WERI-Rb-1 (cell line): ENCODE measurements at regions not wholly inside any gene's neighbourhood (a gene's known extent, or its start where the extent isn't known, plus 50 kb on each side); places are given as distances from the start of the nearest gene placed in this dataset.

Experiments used
- DNase-seq: peaks from one replicate; pipeline ENCODE4 v3.0.0-alpha.2; 2020
- H3K27ac ChIP-seq: fragments of 250-450 bp; sonication (Bioruptor Pico); 2 replicates; pipeline ENCODE4 v1.5.1; 2020; ENCODE audit warnings: mild to moderate bottlenecking, moderate library complexity
- H3K27me3 ChIP-seq: fragments of 250-450 bp; sonication (Bioruptor Pico); 2 replicates; pipeline ENCODE4 v1.5.1; 2021; ENCODE audit warnings: mild to moderate bottlenecking, low read depth, moderate library complexity; ENCODE audit not compliant: insufficient read depth, severe bottlenecking
- H3K36me3 ChIP-seq: fragments of 250-450 bp; sonication (Bioruptor Pico); 2 replicates; pipeline ENCODE4 v1.5.1; 2020; ENCODE audit warnings: mild to moderate bottlenecking, moderate library complexity
- H3K4me3 ChIP-seq: 2 replicates; pipeline ENCODE4 v1.5.1; 2011; ENCODE audit warnings: low read depth, mild to moderate bottlenecking, control low read depth, low read length
- H3K9me3 ChIP-seq: fragments of 250-450 bp; sonication (Bioruptor Pico); 2 replicates; pipeline ENCODE4 v1.5.1; 2021; ENCODE audit warnings: mild to moderate bottlenecking, moderate library complexity; ENCODE audit not compliant: severe bottlenecking
- CTCF ChIP-seq: IDR thresholded peaks from 2 replicates; pipeline ENCODE4 v1.5.1; 2011; ENCODE audit warnings: low read depth, mild to moderate bottlenecking, control low read depth, inconsistent platforms, low read length

DNA sequence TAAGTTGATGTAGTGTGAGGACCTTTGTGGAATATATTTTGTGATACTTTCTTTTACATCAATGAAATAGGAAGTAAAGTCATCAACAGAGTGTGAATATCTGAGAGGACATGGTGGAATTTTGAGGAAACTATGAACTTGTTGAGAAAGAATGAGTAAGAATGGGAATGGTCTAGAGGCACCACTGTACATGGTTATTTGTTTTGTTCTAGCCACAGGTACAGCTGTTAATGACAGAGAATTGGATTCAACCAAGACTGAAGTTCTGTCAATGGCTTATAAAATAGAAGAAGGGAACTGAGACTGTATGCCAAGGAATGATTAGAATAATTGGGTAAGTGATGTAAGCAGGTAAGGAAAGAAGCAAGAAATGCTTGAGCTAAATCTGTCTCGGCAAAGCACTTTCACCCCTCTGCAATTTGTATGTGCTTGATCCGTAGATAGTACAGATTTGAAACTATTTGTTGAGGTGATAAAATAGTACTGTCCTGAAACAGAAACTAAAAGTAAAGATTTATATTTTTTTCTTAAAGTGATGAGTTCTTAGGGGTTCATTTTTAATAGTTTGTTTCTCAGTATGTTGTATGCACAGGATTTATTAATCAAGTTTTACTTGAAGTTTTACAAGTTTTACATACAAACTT is 468.8 kb upstream of the SMC2 start:
- no peak for TF ChIP-seq CTCF
- Histone ChIP-seq H3K27me3 (no peaks in the 10 kb centered on the region), H3K4me3 (no peak overlapping the region), H3K9me3 (no peaks in the 10 kb centered on the region), H3K36me3 (no peaks in the 10 kb centered on the region), H3K27ac (no peak overlapping the region)
- DNase-seq, result no peak

GRCh38 chr9:103627731-103628130 is 466.4 kb upstream of the SMC2 start:
- H3K9me3 ChIP-seq, result no peaks in the 10 kb centered on the region
- no peaks in the 10 kb centered on the region for H3K36me3 ChIP-seq
- DNase-seq, result no peak
- H3K27me3 ChIP-seq, result no peaks in the 10 kb centered on the region
- TF ChIP-seq CTCF, result no peak
- H3K4me3 ChIP-seq, result no peak overlapping the region
- no peak overlapping the region for H3K27ac ChIP-seq

DNA sequence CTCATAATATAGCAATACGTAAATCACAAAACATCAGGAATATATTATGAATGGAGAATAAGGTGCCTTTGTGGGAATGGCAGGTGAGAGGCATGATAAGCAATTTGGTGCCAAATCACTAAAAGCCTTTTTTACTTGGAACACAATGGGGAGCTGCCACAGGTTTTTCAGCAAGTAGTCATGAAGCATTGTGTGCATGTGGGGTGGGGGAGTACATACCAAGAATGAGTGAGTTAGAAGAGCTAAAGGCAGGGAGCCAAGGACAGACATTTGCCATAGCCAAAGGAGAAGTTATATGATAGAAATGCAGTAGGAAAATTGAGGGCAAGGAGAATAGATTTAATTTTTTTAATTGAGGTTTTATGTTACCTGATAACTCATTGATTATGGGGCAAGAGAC is 445.0 kb upstream of the SMC2 start:
- Histone ChIP-seq H3K4me3 (no peak overlapping the region), H3K9me3 (no peaks in the 10 kb centered on the region), H3K27me3 (no peaks in the 10 kb centered on the region), H3K36me3 (no peaks in the 10 kb centered on the region), H3K27ac (no peak overlapping the region)
- TF ChIP-seq CTCF, result no peak
- no peak for DNase-seq

- Histone ChIP-seq H3K27ac (no peak overlapping the region), H3K36me3 (no peaks in the 10 kb centered on the region), H3K9me3 (peaks cover 14% of the 10 kb centered on the region), H3K4me3 (no peak overlapping the region), H3K27me3 (no peaks in the 10 kb centered on the region)
- DNase-seq, result no peak
- TF ChIP-seq CTCF, result no peak
These were observed 436.0 kb upstream of the SMC2 start for GRCh38 chr9:103658156-103658555.

GRCh38 chr9:103660830-103661229 is 433.3 kb upstream of the SMC2 start:
- DNase-seq, result no peak
- no peak overlapping the region for H3K4me3 ChIP-seq
- TF ChIP-seq CTCF, result no peak
- no peak overlapping the region for H3K27ac ChIP-seq
- no peaks in the 10 kb centered on the region for H3K36me3 ChIP-seq
- H3K9me3 ChIP-seq, result peaks cover 14% of the 10 kb centered on the region
- H3K27me3 ChIP-seq, result no peaks in the 10 kb centered on the region

- no peaks in the 10 kb centered on the region for H3K27me3 ChIP-seq
- TF ChIP-seq CTCF, result no peak
- peaks cover 14% of the 10 kb centered on the region for H3K9me3 ChIP-seq
- H3K4me3 ChIP-seq, result no peak overlapping the region
- no peak for DNase-seq
- no peaks in the 10 kb centered on the region for H3K36me3 ChIP-seq
- H3K27ac ChIP-seq, result no peak overlapping the region
These were observed 432.4 kb upstream of the SMC2 start for GRCh38 chr9:103661663-103662062.
